Transverse colon (tissue), 4 donors: ENCODE measurements at regions not wholly inside any gene's neighbourhood (a gene's known extent, or its start where the extent isn't known, plus 50 kb on each side); places are given as distances from the start of the nearest gene placed in this dataset.

Source experiments
- CTCF ChIP-seq, 5 experiments: fragments of 200-600 bp in 3 of 5; fragments of 450-650 bp in 2 of 5; sonication (generic) in 3 of 5; IDR thresholded peaks; 1 replicate in 2 of 5; 2 replicates in 3 of 5; pipeline ENCODE4 v1.5.1; 2016 to 2017; ENCODE audit warnings: antibody characterized with exemption in 5 of 5, inconsistent platforms in 3 of 5, mild to moderate bottlenecking in 2 of 5, moderate library complexity in 1 of 5
- EP300 ChIP-seq: sonication (generic); formaldehyde crosslinking; IDR thresholded peaks from one replicate; pipeline ENCODE4 v1.6.1; 2017; ENCODE audit warnings: antibody characterized with exemption, low read depth
- POLR2A ChIP-seq: fragments of 450-650 bp; IDR thresholded peaks from one replicate; pipeline ENCODE4 v1.6.1; 2016; ENCODE audit warnings: antibody characterized with exemption, mild to moderate bottlenecking, moderate library complexity
- POLR2AphosphoS5 ChIP-seq, 3 donors: sonication (generic); formaldehyde crosslinking; IDR thresholded peaks; one replicate each; pipeline ENCODE4 v1.6.1; 2016; ENCODE audit warnings: antibody characterized with exemption in 3 of 3

- no peak for TF ChIP-seq CTCF (IDR thresholded peaks at IDR 0.05)
- no peak for TF ChIP-seq EP300
- no peak for TF ChIP-seq POLR2A
- no peak for TF ChIP-seq POLR2AphosphoS5 (IDR thresholded peaks at IDR 0.05)
Observed at GRCh38 chr21:43355925-43356289, 71.0 kb downstream of the SIK1 start.
